Common myeloid progenitor, CD34-positive (primary cell): ENCODE measurements at regions not wholly inside any gene's neighbourhood (a gene's known extent, or its start where the extent isn't known, plus 50 kb on each side); places are given as distances from the start of the nearest gene placed in this dataset.

ENCODE experiments used
- CTCF ChIA-PET: fragments of 350-600 bp; sonication (Branson Sonifier 250); formaldehyde crosslinking; loops from one replicate; lab custom pipeline; 2021; ENCODE audit warnings: antibody characterized with exemption; lab: Charles Lee
- POLR2A ChIA-PET: fragments of 350-600 bp; sonication (Branson Sonifier 250); formaldehyde crosslinking; loops from one replicate; lab custom pipeline; 2021; ENCODE audit warnings: antibody characterized with exemption; lab: Charles Lee
- DNase-seq, 3 donors: peaks; one replicate each; pipeline versions ENCODE4 v3.0.0 to v3.0.0-alpha.2; 2013
- H3K27ac ChIP-seq, 2 experiments: 1 replicate in 1 of 2; 2 replicates in 1 of 2; pipeline ENCODE4 v1.7.0; 2013; ENCODE audit warnings: inconsistent platforms in 2 of 2, low read length in 2 of 2, mild to moderate bottlenecking in 2 of 2, low read depth in 1 of 2, moderate library complexity in 1 of 2; ENCODE audit not compliant: severe bottlenecking in 2 of 2, insufficient read depth in 1 of 2, poor library complexity in 1 of 2
- H3K27me3 ChIP-seq, 5 experiments: replicated peaks in 2 of 5; 1 replicate in 3 of 5; 2 replicates in 2 of 5; pipeline versions ENCODE4 v1.6.1 to v1.7.0; 2013; ENCODE audit warnings: low read length in 4 of 5, mild to moderate bottlenecking in 2 of 5, moderate library complexity in 2 of 5, inconsistent platforms in 1 of 5; ENCODE audit not compliant: insufficient read depth in 5 of 5, control insufficient read depth in 4 of 5
- H3K36me3 ChIP-seq, 4 experiments: 1 replicate in 2 of 4; 2 replicates in 2 of 4; pipeline versions ENCODE4 v1.6.1 to v1.7.0; 2013; ENCODE audit warnings: low read length in 3 of 4, control low read depth in 1 of 4, mild to moderate bottlenecking in 1 of 4; ENCODE audit not compliant: control insufficient read depth in 4 of 4, insufficient read depth in 4 of 4
- H3K4me1 ChIP-seq, 4 experiments: 1 replicate in 3 of 4; 2 replicates in 1 of 4; pipeline versions ENCODE4 v1.6.1 to v1.7.1; 2013; ENCODE audit warnings: low read length in 3 of 4, mild to moderate bottlenecking in 3 of 4, control low read depth in 1 of 4, inconsistent platforms in 1 of 4, moderate library complexity in 1 of 4; ENCODE audit not compliant: control insufficient read depth in 4 of 4, insufficient read depth in 4 of 4; ENCODE audit errors: control extremely low read depth in 1 of 4
- H3K4me3 ChIP-seq, 7 experiments: 1 replicate in 4 of 7; 2 replicates in 3 of 7; pipeline versions ENCODE4 v1.5.1 to v1.7.0; 2013; ENCODE audit warnings: mild to moderate bottlenecking in 7 of 7, low read length in 6 of 7, moderate library complexity in 6 of 7, inconsistent platforms in 2 of 7, low read depth in 2 of 7, control low read depth in 1 of 7; ENCODE audit not compliant: insufficient read depth in 4 of 7, control insufficient read depth in 1 of 7; ENCODE audit errors: extremely low read depth in 1 of 7
- H3K9me3 ChIP-seq, 5 experiments: 1 replicate in 4 of 5; 2 replicates in 1 of 5; pipeline versions ENCODE4 v1.6.1 to v1.7.1; 2013; ENCODE audit warnings: low read length in 4 of 5, mild to moderate bottlenecking in 2 of 5, inconsistent platforms in 1 of 5, low read depth in 1 of 5, moderate library complexity in 1 of 5; ENCODE audit not compliant: control insufficient read depth in 4 of 5, insufficient read depth in 2 of 5; ENCODE audit errors: control extremely low read depth in 1 of 5
- WGBS: methylation state at CpG from one replicate; pipeline ENCODE4 v1.1.5; 2013; ENCODE audit not compliant: insufficient coverage; 5-methylcytosine and 5-hydroxymethylcytosine counted together

DNA sequence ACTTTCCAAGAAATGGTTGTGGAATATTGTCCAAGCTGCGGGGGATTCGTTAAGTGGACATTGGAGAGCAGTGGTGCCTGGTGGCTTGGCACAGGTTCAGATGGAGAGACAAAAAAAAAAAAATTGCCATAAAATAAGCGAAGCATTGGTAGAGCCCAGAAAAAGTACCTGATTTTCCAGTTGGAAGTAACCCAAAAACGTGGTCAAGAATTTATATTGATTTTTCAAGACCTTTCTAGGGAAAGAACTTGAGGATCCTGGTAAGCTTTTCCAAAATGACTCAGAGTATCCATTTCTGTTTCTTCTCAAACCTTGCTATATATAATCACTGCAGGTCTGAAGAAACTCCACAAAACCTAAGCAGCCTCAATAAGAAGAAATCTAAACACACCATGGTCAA is 94.6 kb downstream of the ING1 start:
- WGBS: 91% methylated on average over 4 of the region's 4 CpGs

GRCh38 chr13:110809871-110810486 is 96.5 kb downstream of the ING1 start:
- peaks cover 3 to 67% (median 19%) of the 10 kb centered on the region in 5 experiments for H3K27me3 ChIP-seq
- no peak overlapping the region for H3K27ac ChIP-seq
- no peak for DNase-seq
- ChIA-PET CTCF (no interaction called here), POLR2A (no interaction called here)
- no peaks in the 10 kb centered on the region for H3K36me3 ChIP-seq
- WGBS: 64% methylated on average over 7 of the region's 10 CpGs
- peaks cover 0 to 2% (median 0%) of the 10 kb centered on the region in 4 experiments for H3K4me1 ChIP-seq
- peaks cover 0 to 3% (median 0%) of the 10 kb centered on the region in 5 experiments for H3K9me3 ChIP-seq
- H3K4me3 ChIP-seq: no peak overlapping the region

More for the DNA sequence above, 94.6 kb downstream of the ING1 start:
- Histone ChIP-seq H3K4me1 (peaks cover 0 to 2% (median 0%) of the 10 kb centered on the region in 4 experiments), H3K36me3 (no peaks in the 10 kb centered on the region), H3K4me3 (no peak overlapping the region), H3K27me3 (peaks cover 3 to 52% (median 17%) of the 10 kb centered on the region in 5 experiments), H3K27ac (no peak overlapping the region), H3K9me3 (peaks cover 0 to 3% (median 0%) of the 10 kb centered on the region in 5 experiments)
- DNase-seq: no peak
- POLR2A ChIA-PET: interaction anchor here (0.7 kb wide), 1 partner anchor 133 kb away, joined by 3 read pairs; no protein-coding TSS in a partner anchor
- CTCF ChIA-PET: no interaction called here

GRCh38 chr13:110811008-110811720 is 97.7 kb downstream of the ING1 start:
- Histone ChIP-seq H3K27ac (no peak overlapping the region), H3K4me3 (no peak overlapping the region), H3K27me3 (peaks cover 3 to 67% (median 19%) of the 10 kb centered on the region in 5 experiments), H3K36me3 (no peaks in the 10 kb centered on the region), H3K4me1 (peaks cover 0 to 2% (median 0%) of the 10 kb centered on the region in 4 experiments), H3K9me3 (peaks cover 0 to 3% (median 0%) of the 10 kb centered on the region in 5 experiments)
- WGBS: 58% methylated on average over 13 of the region's 16 CpGs
- CTCF ChIA-PET: interaction anchor here (1.0 kb wide), 1 partner anchor 11 kb away, joined by 3 read pairs; no protein-coding TSS in a partner anchor
- no peak for DNase-seq
- POLR2A ChIA-PET: interaction anchor here (0.6 kb wide), 1 partner anchor 1663 kb away, joined by 5 read pairs; no protein-coding TSS in a partner anchor

DNA sequence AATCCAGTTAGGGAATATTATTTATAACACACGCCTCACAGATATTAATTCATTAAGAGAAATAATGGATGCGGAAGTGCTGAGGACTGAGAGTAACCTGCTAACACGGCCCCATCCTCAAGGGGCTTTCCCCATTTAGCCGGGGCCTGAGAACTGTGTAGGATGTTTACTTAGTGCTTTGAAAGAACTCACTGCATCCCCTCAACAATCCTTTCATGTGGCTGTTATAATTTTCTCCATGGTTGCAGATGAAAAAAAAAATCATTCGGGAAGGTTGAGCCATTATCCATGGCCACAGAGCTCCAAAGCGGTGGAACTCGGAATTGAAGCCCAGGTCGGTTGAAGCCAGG is 98.2 kb downstream of the ING1 start:
- H3K9me3 ChIP-seq: peaks cover 0 to 3% (median 0%) of the 10 kb centered on the region in 5 experiments
- H3K27ac ChIP-seq: no peak overlapping the region
- peaks cover 0 to 2% (median 0%) of the 10 kb centered on the region in 4 experiments for H3K4me1 ChIP-seq
- WGBS: 65% methylated on average over 5 of the region's 8 CpGs
- H3K27me3 ChIP-seq: peaks cover 3 to 63% (median 19%) of the 10 kb centered on the region in 5 experiments
- H3K4me3 ChIP-seq: no peak overlapping the region
- DNase-seq: peak in 1 of 3 donors; percentile 10
- ChIA-PET CTCF (interaction anchor here (0.6 to 1.0 kb wide), 3 partner anchors 11 to 456 kb away, joined by 3 read pairs; no protein-coding TSS in a partner anchor), POLR2A (interaction anchor here (0.6 kb wide), 1 partner anchor 1662 kb away, joined by 5 read pairs; no protein-coding TSS in a partner anchor)
- H3K36me3 ChIP-seq: no peaks in the 10 kb centered on the region

- 26% methylated on average over 48 of the region's 48 CpGs for WGBS
- peak in 2 of 3 donors; percentile 15 to 26 for DNase-seq
- H3K27ac ChIP-seq: no peak overlapping the region
- peaks cover 0 to 3% (median 0%) of the 10 kb centered on the region in 5 experiments for H3K9me3 ChIP-seq
- peaks cover 0 to 2% (median 0%) of the 10 kb centered on the region in 4 experiments for H3K4me1 ChIP-seq
- POLR2A ChIA-PET: no interaction called here
- H3K27me3 ChIP-seq: peaks cover 3 to 61% (median 19%) of the 10 kb centered on the region in 5 experiments
- peak overlapping the region in 1 of 7 experiments; percentile 19 for H3K4me3 ChIP-seq
- CTCF ChIA-PET: interaction anchor here (0.6 to 0.9 kb wide), 2 partner anchors 174 to 457 kb away, joined by 3 read pairs; no protein-coding TSS in a partner anchor
- no peaks in the 10 kb centered on the region for H3K36me3 ChIP-seq
Measured at GRCh38 chr13:110812121-110812868, 98.8 kb downstream of the ING1 start.

DNA sequence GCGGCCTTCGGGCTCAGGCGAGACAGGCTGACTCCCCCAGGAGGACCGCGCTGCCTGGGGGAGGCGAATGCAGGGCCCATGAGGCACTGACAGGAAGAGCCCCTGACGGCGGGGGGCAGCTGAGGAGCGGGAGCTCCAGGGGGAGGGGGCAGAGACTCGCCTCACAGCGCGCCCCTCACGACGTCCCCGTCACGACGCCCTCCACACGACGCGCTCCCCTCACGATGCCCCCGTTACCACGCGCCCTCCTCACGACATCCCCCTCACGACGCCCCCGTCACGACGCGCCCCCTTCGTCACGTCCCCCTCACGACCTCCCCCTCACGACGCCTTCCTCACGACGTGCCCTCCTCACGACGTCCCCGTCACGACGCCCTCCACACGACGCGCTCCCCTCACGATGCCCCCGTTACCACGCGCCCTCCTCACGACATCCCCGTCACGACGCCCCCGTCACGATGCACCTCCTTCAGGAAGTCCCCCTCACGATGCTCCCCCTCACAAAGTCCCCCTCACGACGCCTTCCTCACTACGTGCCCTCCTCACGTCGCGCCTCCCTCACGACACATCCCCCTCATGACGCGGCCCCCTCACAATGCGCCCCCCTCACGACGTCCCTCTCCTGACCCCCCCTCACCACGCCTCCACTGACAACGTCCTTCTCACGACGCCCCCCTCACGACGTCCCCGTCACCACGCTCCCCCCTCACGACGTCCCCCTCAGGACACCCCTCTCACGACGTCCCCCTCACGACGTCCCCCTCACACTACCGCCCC is 99.6 kb downstream of the ING1 start:
- H3K36me3 ChIP-seq: no peaks in the 10 kb centered on the region
- no peak for DNase-seq
- WGBS: 51% methylated on average over 36 of the region's 84 CpGs
- ChIA-PET CTCF (interaction anchor here (0.6 kb wide), 1 partner anchor 262 kb away, joined by 3 read pairs; no protein-coding TSS in a partner anchor), POLR2A (no interaction called here)
- H3K27me3 ChIP-seq: peaks cover 3 to 56% (median 17%) of the 10 kb centered on the region in 5 experiments
- H3K27ac ChIP-seq: no peak overlapping the region
- peaks cover 0 to 2% (median 0%) of the 10 kb centered on the region in 4 experiments for H3K4me1 ChIP-seq
- H3K9me3 ChIP-seq: peaks cover 0 to 3% (median 0%) of the 10 kb centered on the region in 5 experiments
- H3K4me3 ChIP-seq: no peak overlapping the region
